Superior temporal gyrus (tissue), 1 donor: ENCODE measurements at regions not wholly inside any gene's neighbourhood (a gene's known extent, or its start where the extent isn't known, plus 50 kb on each side); places are given as distances from the start of the nearest gene placed in this dataset.
"Not testable (repeated sequence)": the region's sequence is repeated elsewhere in the genome, so short reads cannot be mapped to it uniquely, and the experiment has no call there.

ENCODE experiments used
- DNase-seq: peaks from one replicate; pipeline ENCODE4 v3.0.0-alpha.2; 2016; ENCODE audit errors: extremely low spot score

DNA sequence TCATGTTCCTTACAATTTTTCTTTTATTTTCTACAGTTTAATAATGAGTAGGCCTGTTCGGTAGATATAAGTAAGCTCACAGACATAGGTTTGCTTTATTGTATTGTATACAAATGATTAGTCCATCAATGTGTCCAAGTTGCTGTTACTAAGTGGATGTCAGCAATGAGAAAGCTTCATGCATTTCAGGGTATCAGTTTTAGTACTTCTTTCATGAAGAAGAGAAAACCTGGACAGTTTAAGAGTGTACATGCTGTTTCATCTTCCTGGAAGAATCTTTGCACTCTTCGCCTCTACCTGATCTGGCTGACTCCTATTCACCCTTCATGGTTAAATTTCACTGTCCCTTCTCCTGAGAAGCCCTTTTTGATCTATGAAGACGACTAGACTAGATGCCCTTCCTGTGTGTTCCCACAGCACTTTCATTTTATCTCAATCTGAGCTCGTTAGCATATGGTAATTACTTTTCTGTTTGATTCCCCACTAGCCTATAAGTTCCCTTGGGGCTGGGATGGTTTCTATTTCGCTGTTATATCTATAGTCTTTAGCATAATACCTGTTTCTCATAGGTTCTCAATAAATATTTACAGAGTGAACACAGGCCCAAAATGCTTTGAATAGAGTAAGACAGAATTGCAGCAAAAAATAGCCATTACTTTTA lies 70.7 kb downstream of the CETN3 start:
- DNase-seq: no peak

DNA sequence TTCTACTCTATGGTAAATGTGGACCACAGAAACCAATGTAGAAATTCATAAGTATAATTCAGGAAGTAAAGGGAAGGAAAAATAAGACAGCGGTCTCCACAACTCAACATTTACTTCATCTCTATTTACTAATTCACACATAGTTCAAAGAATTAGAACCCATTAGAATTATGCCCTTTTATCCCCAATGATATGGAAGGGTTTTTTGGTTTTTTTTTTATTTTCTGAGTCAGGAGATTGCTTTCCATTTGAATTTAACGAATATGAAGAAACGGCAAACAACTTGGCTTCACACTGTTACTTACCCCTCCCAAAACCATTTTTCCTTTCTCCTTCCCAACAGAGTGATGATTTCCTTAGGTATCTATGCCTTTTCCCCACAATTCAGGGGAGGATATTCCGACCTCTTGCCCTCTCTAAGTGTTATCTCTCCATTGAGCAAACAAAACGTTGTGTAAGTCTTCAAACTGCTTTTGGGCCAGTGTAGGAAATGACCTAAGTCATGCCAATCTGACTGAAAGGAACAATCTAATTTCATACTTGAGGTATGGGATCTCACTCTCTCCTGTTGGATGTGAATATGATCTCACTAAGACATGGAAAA lies 72.0 kb downstream of the CETN3 start:
- no peak for DNase-seq

DNA sequence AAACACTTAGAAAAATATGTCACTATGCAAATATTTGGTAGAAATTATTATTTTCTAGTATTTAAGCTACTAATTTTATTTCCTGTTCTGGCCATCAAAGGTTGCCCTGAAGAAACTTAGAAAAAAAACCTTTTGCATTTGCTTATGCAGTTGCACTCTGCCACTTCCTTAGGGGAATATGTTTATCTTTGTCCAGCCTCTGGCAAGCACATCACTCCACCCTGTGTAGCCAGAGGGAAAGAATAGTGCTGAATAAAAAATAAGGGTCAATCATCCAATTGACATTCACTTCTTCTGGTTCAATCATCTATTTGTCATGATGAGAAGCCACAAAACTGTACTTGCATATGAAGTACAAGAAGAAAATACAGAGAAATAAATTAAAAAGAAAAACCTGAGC lies 72.8 kb downstream of the CETN3 start:
- no peak for DNase-seq

DNA sequence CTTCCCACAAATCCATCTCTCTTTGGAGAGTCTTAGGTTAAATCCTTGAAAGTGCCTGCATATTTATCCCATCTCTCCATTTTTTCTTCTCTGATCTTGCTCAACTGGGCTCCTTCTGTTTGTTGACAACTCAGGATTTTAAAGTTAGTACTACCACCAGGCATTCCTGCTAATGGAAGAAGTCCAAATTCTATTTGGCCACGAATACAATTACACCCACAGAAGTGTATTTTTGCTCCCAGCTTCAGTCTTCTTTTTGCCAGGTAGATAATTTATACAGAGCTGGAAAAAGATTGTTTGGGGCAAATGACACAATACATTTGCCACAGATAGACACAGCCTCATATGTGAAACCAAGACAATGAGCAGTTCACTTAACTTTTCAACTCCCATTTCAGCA lies 74.8 kb downstream of the CETN3 start:
- peak; percentile 68 for DNase-seq

DNA sequence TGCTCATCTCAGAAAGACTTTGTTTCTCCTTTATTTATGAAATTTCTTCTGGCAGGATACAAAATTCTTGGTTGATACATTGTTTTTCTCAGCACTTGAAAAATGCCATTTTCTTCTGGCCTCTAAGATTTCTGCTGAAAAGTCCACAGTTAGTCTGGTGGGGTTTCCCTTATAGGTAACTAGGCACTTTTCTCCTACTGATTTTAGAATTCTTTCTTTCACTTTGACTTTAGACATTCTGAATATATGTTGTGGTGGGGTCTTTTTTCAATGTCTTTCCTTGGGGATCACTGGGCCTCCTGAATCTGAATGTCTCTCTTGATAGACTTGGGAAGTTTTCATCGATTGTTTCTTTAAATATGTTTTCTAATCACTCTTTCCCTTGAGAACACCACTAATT lies 79.6 kb downstream of the CETN3 start:
- no peak for DNase-seq

GRCh38 chr5:90326995-90327394 lies 82.6 kb downstream of the CETN3 start:
- DNase-seq: no peak

GRCh38 chr5:90325093-90325492 lies 84.5 kb downstream of the CETN3 start:
- DNase-seq: no peak

DNA sequence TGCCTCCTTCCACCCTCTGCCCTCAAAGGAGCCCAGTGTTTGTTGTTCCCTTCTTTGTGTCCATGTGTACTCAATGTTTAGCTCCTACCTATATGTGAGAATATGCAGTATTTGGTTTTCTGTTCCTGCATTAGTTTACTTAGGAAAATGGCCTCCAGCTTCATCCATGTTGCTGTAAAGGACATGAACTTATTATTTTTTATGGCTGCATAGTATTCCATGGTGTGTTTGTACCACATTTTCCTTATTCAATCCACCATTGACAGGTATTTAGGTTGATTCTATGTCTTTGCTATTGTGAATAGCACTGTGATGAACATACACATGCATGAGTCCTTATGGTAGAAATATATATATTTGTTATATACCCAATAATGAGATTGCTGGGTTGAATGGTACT lies 89.2 kb downstream of the CETN3 start:
- not testable (repeated sequence) for DNase-seq

DNA sequence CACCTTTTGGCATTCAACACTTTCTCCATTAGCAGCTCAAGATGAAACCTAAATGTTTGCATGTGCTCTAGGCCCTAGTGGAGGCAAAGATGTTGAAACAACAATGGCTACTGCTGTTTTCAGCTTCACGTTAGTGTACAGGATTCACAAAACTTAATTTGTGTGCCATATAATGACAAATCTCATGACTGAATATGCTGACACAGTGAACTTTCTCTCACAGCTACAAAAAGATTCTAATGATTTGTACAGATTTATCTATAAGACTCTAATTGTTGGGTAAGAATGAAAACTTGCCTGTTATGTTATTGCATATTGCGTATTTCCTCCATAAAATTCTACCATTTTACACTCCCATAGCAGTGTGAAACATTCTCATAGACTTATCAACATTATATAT lies 97.5 kb downstream of the CETN3 start:
- DNase-seq: no peak

DNA sequence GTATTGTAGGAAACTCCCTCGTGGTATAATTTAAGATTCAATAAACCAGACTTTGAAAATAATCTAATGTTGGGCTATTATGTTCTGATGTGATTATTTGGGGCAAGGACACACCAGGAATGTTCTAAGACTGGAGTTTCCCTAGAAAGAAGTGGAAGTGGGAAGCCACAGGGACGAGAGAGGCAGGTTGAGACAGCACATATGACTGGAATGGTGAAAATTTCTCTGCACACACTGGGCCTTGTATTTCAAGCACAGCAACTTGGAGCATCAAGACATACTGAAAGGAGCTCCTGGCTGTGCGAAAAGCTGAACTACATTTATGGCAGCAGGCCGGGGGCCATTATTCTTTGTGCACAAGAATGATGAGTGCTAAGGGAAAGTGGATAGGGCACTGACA lies 98.2 kb downstream of the CETN3 start:
- no peak for DNase-seq

DNA sequence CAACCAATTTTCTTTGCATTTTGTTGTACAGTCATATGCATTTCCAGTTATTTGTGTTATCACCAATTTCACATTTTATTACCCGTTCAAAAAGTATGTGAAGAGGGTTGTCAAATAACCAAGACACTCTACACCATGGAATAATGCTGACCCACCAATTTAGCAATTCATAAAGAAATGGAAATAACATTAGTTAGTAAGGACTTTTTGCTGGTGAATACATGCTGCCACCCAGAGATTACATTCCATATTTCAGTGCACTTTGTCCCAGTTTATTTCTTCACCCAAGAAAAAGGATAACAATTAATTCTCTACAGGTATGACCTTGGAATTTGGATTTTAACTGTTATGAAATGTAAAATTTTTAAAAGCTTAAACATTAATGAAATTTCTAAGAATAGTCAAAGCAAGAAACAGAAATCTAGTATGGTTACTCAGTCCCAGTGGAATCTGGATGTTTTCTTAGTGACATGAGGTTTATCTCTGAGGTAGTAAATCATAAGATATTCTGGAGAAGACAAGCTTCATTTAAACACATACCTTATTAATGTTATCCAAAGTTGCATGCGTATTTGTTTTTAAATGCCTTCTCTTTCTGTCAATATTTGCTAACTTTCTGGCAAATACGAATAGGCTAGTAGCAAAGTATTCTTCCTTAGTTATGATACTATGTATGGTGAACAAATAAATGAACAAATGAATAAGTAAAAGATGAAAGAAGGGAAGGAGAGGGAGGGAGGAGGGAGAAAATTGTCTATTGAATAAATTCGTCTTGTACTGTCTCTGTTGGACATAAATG lies 100.6 kb downstream of the CETN3 start:
- DNase-seq: peak; percentile 33

GRCh38 chr5:90307782-90308181 lies 101.8 kb downstream of the CETN3 start:
- DNase-seq: no peak

DNA sequence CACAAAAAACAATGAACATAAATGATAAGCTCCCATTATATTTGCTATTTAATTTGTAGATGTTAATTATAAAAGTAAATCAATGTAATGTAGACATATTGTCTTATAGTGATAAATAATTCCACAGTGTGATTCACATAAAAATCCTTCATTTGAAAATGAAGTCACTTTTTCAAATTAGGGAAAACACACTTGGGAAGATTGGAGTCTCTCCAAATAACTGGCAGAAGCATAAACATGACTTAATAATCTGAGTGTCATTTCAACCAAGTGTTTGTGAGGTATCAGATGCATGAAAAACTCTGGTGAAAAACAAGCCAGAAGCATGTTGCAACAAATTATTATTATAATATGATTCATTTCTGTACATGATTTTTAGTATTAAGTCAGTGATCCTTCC lies 102.2 kb downstream of the CETN3 start:
- no peak for DNase-seq

GRCh38 chr5:90306613-90307012 lies 102.9 kb downstream of the CETN3 start:
- no peak for DNase-seq

DNA sequence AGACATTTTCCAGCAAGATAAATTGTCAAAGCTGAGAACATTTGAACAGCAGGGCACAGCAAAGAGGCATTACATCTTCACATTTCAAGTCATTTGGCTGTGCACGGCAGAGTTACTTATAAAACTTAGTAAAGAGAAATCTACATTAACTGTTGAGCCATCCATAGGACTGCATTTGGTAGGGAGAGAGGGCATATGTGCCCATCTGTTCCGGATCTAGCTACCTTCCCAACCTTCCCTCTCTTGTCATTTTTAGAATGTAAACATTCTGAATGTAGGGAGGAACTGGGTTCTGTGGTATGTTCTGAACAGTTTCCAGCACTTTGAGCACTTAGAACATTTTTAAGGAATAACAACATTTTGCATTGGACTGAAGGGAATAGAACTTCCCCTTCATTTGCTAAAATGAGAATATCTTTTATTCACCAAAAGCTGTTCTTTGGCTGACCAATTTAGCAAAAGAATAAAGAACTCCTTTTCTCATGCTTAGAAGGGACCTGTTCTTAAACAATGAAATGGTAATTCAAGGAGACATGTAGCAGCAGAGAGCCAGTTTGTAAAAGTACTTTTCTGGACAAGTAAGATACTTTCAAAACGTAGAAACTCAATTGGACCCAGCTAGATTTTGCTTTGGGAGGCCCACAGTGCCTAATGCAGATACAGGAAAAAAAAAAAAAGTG lies 104.4 kb downstream of the CETN3 start:
- peak; percentile 60 for DNase-seq

DNA sequence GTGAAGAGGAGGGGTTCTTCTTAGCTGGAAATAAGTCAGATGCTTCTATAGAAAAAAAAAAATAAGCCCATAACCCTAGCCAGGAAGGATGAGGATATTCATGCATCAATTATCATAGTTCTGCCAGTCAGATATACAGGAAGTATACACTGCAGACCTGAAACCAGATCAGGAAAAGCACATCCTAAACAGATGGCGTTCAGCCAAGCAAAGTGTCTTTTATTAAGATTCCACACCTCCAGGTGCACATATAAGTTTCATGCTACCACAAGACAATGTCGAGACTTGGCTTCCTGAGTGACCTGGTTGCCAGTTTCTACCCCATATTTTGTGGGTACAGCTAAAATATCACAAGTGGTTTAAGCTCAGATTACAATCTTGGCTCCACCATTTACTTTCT lies 108.3 kb downstream of the CETN3 start:
- no peak for DNase-seq

DNA sequence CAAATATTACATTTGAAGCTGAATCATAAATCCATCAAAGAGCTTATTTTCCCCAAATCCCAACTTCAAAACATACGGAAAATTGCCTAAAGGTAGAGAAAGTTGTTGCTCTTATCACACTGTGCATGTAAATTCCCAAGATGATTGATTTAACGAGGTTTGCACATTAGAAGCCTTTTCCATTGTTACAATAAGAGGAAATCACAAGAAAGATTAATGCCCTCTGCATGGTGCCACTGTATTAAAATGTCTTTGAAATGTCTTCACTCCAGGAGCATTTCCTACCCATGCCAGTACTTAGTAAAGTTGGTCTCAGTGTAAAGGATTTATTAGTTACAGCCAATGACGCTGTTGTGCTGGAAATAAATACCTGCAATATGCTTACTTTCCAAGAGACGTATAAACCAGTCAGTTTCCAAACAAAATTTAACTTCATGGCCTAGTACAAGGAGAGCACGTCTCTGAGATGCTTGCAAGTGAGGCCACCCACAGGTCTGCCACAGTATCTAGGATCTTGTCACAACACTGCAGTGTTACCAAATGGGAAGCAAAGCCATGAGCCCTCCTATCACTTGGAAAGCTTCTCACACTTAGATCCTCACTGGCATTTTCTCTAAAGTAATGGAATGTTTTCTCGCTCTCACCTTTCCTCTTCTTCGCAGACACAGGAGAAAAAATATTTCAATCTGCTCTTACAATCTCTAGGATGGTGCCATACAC lies 112.4 kb downstream of the CETN3 start:
- no peak for DNase-seq

DNA sequence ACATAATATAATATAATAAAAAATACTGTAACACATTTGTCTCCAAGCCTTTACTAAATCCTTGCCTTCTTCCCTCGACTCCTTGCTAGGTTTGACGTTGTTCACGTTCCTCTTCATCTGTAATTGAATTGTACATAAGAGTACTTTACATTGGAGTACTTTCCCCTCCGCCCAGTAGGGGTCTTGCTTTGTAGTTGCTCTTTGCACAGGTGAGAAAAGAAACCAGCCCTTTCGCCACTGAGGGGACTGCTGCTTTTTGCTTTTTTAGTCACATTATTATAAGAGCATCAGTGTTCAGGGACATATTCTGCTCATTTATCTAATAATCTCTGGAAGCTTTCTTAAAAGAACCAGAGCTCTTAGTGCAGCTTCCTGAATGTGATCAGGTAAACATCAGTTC lies 115.0 kb downstream of the CETN3 start:
- no peak for DNase-seq

- DNase-seq: no peak
These were observed 115.6 kb downstream of the CETN3 start for GRCh38 chr5:90293931-90294330.

GRCh38 chr5:90290648-90291047 lies 118.9 kb downstream of the CETN3 start:
- no peak for DNase-seq

GRCh38 chr5:90289837-90290236 lies 119.7 kb downstream of the CETN3 start:
- DNase-seq: no peak

- DNase-seq: no peak
These were observed 122.5 kb downstream of the CETN3 start for GRCh38 chr5:90287036-90287435.
